Ascending aorta (tissue), 2 donors: ENCODE measurements at regions not wholly inside any gene's neighbourhood (a gene's known extent, or its start where the extent isn't known, plus 50 kb on each side); places are given as distances from the start of the nearest gene placed in this dataset.

Experiments
- DNase-seq, 2 donors: peaks; one replicate each; pipeline ENCODE4 v3.0.0-alpha.2; 2019; ENCODE audit warnings: low spot score in 2 of 2
- H3K27ac ChIP-seq, 2 donors: fragments of 200-600 bp; sonication (generic); one replicate each; pipeline ENCODE4 v1.5.1; 2016 to 2017; ENCODE audit warnings: mild to moderate bottlenecking in 1 of 2
- H3K27me3 ChIP-seq: fragments of 200-600 bp; sonication (generic); one replicate; pipeline ENCODE4 v1.5.1; 2017
- H3K36me3 ChIP-seq, 2 donors: fragments of 200-600 bp; sonication (generic); one replicate each; pipeline ENCODE4 v1.5.1; 2016
- H3K4me1 ChIP-seq, 2 donors: fragments of 200-600 bp; sonication (generic); one replicate each; pipeline ENCODE4 v1.5.1; 2016 to 2017; ENCODE audit warnings: mild to moderate bottlenecking in 1 of 2
- H3K4me3 ChIP-seq, 2 donors: fragments of 200-600 bp; sonication (generic); one replicate each; pipeline ENCODE4 v1.5.1; 2016 to 2017; ENCODE audit warnings: mild to moderate bottlenecking in 1 of 2
- H3K9me3 ChIP-seq, 2 donors: fragments of 200-600 bp; sonication (generic); one replicate each; pipeline ENCODE4 v1.5.1; 2016
- intact Hi-C: fragments of 100-400 bp; cut with DNase I; formaldehyde crosslinking; loops from one replicate; pipeline ENCODE4 v1.15.1; 2023
- TF ChIP-seq, protein P1 (sequence below), 3 experiments: fragments of 200-600 bp in 2 of 3; fragments of 450-650 bp in 1 of 3; sonication (generic) in 2 of 3; IDR thresholded peaks; one replicate each; pipeline ENCODE4 v1.5.1; 2016 to 2019; ENCODE audit warnings: antibody characterized with exemption in 3 of 3, mild to moderate bottlenecking in 1 of 3, moderate library complexity in 1 of 3

DNA sequence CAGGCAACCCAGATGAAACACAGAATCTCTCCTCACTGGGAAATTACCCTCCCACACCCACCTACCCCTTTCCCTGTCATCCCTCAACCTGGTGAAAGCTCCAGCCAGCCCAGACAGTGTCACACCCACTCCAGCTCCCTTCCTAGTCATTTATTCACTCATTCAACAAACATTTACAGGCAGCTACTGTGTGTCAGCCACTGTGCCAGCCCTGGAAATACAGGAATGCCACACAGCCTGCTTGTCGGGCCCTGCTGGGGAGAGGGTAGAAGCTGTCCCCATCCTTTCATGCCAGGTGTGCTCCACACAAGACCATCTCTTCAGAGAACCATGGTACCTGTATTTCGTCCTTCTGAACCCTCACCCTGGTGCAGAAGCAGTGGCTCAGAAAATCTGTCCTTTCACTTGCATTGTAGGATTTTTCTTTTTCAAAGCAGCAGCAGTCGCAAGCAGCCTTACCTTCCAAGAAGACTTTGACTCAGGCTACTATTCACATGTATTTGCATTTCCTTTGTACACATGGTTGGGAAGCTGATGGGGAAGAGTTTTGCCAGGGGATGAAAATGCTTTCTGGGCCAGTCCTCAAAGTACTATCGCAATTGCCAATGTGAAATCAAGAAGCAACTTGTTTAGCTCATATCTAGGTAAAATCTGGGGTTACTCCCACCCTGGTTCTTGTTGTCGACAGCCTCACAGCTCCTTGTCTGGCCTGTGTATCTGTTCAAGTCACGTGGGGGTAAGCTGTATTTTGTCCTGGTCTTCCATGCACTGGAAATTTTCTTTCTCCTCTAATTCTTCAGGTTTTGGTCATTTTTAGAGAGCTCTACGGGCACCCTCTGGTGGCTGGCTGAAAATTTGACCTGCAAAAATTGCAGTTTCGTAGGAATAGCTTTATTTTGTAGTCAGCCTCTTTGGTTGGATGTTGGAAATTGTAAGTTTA, 147.4 kb upstream of the EGLN3 start:
- Histone ChIP-seq H3K36me3 (no peaks in the 10 kb centered on the region), H3K4me1 (no peaks in the 10 kb centered on the region), H3K4me3 (no peak overlapping the region), H3K27ac (no peak overlapping the region), H3K9me3 (no peaks in the 10 kb centered on the region), H3K27me3 (no peaks in the 10 kb centered on the region)
- intact Hi-C loops, result loop anchor here (1.0 to 2.0 kb wide), 3 partner anchors 38 to 259 kb away; no protein-coding TSS in a partner anchor
- no peak for DNase-seq
- TF ChIP-seq, protein P1, sequence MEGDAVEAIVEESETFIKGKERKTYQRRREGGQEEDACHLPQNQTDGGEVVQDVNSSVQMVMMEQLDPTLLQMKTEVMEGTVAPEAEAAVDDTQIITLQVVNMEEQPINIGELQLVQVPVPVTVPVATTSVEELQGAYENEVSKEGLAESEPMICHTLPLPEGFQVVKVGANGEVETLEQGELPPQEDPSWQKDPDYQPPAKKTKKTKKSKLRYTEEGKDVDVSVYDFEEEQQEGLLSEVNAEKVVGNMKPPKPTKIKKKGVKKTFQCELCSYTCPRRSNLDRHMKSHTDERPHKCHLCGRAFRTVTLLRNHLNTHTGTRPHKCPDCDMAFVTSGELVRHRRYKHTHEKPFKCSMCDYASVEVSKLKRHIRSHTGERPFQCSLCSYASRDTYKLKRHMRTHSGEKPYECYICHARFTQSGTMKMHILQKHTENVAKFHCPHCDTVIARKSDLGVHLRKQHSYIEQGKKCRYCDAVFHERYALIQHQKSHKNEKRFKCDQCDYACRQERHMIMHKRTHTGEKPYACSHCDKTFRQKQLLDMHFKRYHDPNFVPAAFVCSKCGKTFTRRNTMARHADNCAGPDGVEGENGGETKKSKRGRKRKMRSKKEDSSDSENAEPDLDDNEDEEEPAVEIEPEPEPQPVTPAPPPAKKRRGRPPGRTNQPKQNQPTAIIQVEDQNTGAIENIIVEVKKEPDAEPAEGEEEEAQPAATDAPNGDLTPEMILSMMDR (IDR thresholded peaks at IDR 0.05), result peak; percentile 56 to 68 (median 59)

DNA sequence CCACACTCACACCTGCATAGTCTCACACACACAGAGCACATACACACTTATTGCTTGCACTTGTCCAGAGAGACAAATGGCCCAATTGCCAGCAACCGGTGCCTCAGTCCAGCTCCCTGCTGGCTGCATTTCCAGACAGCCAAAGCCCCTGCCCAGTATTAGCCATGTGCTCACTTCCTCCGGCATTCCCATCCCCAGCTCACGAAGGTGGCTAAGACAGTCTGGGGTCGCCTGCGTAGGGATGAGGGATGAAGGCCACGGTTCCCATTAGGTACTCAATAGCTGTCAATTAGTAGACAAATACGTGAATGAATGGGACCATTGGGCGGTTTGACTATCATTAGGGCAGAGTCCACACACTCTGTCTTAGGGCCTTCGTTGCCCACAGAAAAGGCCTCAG, 146.8 kb upstream of the EGLN3 start:
- TF ChIP-seq, protein P1 (IDR thresholded peaks at IDR 0.05), result no peak
- intact Hi-C loops, result loop anchor here (1.0 to 2.0 kb wide), 3 partner anchors 37 to 258 kb away; no protein-coding TSS in a partner anchor
- no peak for DNase-seq
- no peaks in the 10 kb centered on the region for H3K9me3 ChIP-seq
- H3K4me1 ChIP-seq, result no peaks in the 10 kb centered on the region
- no peak overlapping the region for H3K27ac ChIP-seq
- no peak overlapping the region for H3K4me3 ChIP-seq
- no peaks in the 10 kb centered on the region for H3K36me3 ChIP-seq
- no peaks in the 10 kb centered on the region for H3K27me3 ChIP-seq

DNA sequence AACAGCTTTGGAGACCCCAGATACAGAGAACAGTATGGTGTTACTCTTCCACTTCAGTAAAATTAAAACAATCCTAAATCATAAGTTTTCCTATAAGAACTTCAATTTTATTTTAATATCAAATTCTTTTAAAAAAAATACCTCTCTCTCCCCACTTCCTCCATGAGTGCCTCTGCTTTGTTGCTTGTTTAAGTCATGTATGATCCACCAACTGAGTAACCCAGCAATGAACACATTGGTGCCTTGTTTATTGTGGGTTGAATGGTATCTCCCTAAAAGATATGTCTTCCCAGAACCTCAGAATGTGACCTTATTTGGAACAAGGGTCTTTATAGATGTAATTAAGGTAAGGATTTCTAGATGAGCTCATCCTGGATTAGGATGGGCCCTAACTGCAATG, 143.5 kb upstream of the EGLN3 start:
- H3K9me3 ChIP-seq, result no peaks in the 10 kb centered on the region
- no peak for DNase-seq
- H3K27me3 ChIP-seq, result no peaks in the 10 kb centered on the region
- H3K4me1 ChIP-seq, result no peaks in the 10 kb centered on the region
- H3K4me3 ChIP-seq, result no peak overlapping the region
- TF ChIP-seq, protein P1 (IDR thresholded peaks at IDR 0.05), result no peak
- intact Hi-C loops, result no loop called here
- H3K36me3 ChIP-seq, result no peaks in the 10 kb centered on the region
- no peak overlapping the region for H3K27ac ChIP-seq

DNA sequence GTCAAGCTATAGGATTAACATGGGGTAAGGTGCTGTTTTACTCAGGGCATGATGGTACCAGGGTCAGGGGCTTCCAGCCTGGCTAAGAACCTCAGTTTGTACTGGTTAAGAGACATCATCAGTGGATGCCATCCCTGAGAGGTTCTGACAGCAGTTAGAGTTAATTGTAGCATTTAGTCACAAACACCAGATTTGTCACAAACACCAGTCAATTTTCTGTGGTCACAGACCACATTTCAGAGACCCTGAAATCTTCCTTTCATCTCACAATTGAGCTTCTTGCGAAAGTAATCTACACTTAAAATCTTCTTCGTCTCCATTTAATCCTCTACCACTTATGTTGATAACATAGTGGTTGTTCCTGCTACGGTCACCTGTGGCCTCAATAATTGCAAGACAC, 143.0 kb upstream of the EGLN3 start:
- Histone ChIP-seq H3K9me3 (no peaks in the 10 kb centered on the region), H3K27ac (no peak overlapping the region), H3K36me3 (no peaks in the 10 kb centered on the region), H3K4me3 (no peak overlapping the region), H3K4me1 (no peaks in the 10 kb centered on the region), H3K27me3 (no peaks in the 10 kb centered on the region)
- intact Hi-C loops, result no loop called here
- no peak for DNase-seq
- TF ChIP-seq, protein P1 (IDR thresholded peaks at IDR 0.05), result no peak

DNA sequence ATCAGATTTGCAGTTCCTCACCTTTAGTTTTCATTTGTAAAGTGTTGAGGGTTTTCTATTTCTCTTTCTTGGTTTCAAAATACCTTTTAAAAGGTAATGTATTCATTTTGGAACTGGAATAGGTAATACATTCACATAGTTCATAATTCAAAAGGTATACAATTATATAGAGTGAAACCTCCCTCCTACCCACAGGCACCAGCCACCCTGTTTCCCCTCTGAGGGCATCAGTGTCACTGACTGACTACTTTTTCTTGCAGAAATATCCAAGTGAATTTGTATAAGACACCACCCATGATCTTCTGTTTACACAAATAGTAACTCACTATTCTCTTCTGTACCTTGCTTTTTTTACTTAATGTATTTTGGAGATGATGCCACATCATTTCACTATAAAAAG, 139.6 kb upstream of the EGLN3 start:
- no peak for DNase-seq
- intact Hi-C loops, result no loop called here
- Histone ChIP-seq H3K27ac (no peak overlapping the region), H3K36me3 (no peaks in the 10 kb centered on the region), H3K4me1 (no peaks in the 10 kb centered on the region), H3K4me3 (no peak overlapping the region), H3K9me3 (no peaks in the 10 kb centered on the region), H3K27me3 (no peaks in the 10 kb centered on the region)
- TF ChIP-seq, protein P1 (IDR thresholded peaks at IDR 0.05), result no peak
